Stimulated activated CD4-positive, alpha-beta T cell treated with anti-CD3 and anti-CD28 coated beads, Interleukin-12 subunit alpha, Interleukin-12 subunit beta, amount 100 ng/mL, for 24 hours (primary cell): ENCODE measurements at regions not wholly inside any gene's neighbourhood (a gene's known extent, or its start where the extent isn't known, plus 50 kb on each side); places are given as distances from the start of the nearest gene placed in this dataset.
A peak's percentile ranks its signal among the peaks of the same experiment; 100 is the strongest.

Experiments
- DNase-seq, 2 experiments: peaks; one replicate each; pipeline ENCODE4 v3.0.0-alpha.2; 2020; ENCODE audit warnings: low read depth in 2 of 2

GRCh38 chr14:26928019-26928418 lies 330.2 kb upstream of the NOVA1 start:
- DNase-seq: no peak

DNA sequence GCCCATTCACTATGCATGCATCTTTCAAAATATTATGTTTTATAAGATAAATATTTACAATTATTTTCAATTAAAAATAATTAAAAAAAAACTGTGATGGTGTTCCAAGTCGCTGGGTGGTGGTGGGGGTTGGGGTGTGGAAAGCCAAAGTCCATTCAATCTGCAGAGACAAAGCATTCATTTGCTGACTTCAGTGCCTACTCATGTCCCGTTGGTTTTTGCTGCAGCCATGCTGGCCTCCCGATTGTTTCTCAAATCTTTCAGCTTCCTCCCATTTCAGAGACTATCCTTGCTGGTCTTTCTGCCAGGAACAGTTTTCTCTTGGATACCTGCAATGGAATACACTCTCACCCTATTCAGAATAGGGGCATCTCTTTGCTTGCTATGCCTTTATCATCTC lies 331.5 kb upstream of the NOVA1 start:
- DNase-seq: no peak

DNA sequence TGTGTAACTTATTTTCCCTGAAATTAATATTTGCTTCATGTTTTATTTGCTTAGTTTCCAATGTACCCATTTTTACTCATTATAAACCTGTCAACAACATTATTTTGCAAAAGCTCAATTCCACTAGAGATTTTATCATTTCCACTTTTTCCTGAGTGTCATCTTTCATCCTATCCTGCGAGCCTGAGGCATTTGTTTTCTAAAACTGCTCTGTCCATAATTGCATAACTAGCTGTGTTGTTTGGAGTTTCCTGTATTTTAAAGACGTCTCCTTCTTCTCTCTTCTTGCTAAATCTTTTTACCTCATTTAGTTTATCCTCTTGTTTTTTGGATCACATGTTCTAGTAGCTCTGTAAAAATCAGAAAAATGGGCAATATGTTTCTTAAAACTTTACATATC lies 332.7 kb upstream of the NOVA1 start:
- DNase-seq: no peak

GRCh38 chr14:26932606-26933005 lies 334.8 kb upstream of the NOVA1 start:
- no peak for DNase-seq

DNA sequence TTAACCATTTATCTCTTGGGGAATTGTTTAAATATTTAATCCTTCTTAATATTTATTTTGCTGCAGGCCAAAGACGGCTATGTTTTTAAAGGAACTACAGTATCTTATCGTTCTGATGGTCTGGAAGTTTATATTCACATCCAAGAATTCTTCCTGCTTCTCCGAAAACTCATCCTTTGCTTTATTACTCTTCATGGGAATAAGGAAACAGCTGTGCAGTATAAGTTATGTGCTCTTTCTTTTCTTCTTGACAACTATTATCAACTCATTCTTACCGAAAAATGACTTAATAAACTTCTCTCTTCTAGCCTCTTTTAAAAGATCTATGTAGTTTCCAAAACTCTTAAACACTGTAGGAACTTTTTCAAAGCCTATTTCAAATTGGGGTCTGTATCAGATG lies 335.6 kb upstream of the NOVA1 start:
- DNase-seq: no peak

- no peak for DNase-seq
Observed at GRCh38 chr14:26934151-26934550, 336.3 kb upstream of the NOVA1 start.

DNA sequence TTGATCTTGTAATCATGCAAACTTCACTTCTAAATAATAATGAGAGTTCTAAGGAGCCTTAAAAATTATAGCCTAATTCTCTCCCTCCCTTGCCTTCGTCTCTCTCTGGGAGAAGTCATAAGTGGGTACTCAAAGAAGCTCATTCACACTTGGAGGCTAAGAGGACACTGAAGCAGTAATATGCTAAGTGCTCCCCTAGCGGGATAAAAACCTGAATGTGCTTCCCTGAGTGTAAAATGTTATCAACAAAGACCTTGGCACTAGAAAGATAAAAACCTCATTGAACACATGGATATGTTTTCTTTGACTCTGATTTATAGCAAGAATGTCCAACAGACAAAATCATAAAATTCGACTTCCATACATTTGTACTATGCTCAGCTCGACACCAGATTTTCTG lies 337.9 kb upstream of the NOVA1 start:
- DNase-seq: no peak

- no peak for DNase-seq
Observed at GRCh38 chr14:26938054-26938453, 340.2 kb upstream of the NOVA1 start.

GRCh38 chr14:26939755-26940154 lies 341.9 kb upstream of the NOVA1 start:
- no peak for DNase-seq

DNA sequence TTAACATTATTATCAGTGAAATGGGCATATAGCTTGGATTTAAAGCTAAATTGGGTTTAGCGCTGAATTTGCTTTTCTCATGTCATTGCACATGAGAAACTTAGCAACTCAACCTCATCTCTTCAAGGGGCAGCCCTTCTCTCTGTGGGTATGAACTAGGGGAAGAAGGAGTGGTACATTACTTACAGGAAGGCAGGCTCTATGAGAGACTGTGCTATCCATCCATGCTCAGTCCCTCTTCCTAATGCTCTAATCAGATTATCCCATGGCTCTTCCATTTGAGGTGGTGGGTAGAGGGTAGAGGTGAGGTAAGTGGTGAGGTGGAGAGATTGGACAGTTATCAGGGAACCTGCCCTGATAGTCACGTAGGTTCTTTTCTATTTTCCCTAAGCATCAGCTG lies 343.7 kb upstream of the NOVA1 start:
- no peak for DNase-seq

GRCh38 chr14:26947265-26947664 lies 349.4 kb upstream of the NOVA1 start:
- DNase-seq: no peak

- no peak for DNase-seq
Observed at GRCh38 chr14:26959437-26959836, 361.6 kb upstream of the NOVA1 start.

GRCh38 chr14:26959972-26960660 lies 362.3 kb upstream of the NOVA1 start:
- no peak for DNase-seq

DNA sequence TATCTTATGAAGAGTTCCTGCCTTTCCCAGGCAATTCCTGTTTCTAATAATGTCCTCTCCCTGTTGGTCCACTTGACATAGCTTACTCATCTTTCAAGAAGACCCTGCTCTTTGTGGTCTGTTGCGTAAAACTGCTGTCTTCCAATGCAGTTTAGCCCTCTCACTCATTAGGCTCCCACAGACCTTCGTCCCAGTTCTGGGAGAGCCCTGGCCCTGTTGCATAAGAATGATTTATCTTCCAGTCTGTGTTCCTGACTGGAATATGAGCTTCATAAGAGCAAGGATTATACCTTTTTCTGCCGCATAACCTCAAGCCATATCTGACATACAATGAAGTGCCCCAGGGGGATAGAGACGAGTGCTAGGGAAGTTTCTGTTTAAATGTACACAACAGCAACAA lies 365.9 kb upstream of the NOVA1 start:
- no peak for DNase-seq

DNA sequence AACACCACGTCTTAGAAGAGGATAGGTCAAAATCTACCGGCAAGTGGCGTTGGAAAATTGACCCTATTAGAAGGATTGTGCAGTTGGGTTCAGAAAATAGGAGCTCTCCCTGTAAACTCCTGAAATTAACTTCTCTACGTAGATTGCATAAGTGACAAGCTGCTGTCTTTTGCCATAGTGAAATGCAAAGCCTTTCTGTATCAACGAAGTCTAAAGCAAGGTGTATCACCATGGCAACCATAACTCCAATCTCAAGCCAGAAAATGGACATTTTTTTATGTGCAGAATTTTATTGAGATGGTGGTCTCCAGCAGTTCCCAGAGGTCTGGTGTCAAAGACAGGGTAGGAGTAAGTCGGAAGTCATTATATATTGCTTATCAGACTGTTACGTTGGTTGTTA lies 367.7 kb upstream of the NOVA1 start:
- no peak for DNase-seq

DNA sequence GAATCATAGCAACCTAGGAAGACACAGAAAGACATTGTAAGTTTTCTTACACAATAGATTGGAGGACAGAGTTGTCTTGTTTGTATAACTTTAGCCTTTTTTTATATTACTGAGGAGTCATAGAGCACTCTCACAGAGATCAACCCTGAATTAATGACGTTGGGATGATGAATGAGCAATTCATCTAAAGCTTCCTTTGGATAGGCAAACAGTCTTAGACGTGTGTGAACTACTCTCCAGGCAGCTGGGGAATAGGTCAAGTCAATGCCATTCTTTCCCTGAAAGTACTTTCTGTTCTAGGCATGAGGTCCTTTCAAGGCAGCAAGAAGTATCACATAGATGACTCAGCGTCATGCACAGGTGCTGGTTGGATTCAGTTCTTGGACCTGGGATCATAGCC lies 369.1 kb upstream of the NOVA1 start:
- DNase-seq: no peak

DNA sequence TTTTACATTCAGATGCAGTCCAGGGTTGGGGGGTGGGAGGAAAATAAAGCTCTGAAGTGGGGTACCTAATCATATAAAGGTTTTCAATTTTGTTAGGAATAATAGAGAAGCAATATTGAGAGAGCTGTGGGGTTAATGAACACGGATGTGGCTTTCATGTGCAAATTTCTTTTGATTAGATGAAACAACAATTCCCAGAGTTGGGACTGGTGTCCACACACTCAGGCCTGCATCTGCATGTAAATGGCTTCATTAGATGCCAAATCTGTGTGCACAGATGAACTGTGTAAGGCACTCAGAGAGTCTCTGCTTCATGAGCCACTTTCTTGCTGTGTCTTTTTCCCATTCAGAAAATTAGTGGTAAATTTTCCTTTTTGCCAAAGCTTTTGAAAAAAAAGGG lies 377.1 kb upstream of the NOVA1 start:
- no peak for DNase-seq

- no peak for DNase-seq
Observed at GRCh38 chr14:26982071-26982470, 384.2 kb upstream of the NOVA1 start.

DNA sequence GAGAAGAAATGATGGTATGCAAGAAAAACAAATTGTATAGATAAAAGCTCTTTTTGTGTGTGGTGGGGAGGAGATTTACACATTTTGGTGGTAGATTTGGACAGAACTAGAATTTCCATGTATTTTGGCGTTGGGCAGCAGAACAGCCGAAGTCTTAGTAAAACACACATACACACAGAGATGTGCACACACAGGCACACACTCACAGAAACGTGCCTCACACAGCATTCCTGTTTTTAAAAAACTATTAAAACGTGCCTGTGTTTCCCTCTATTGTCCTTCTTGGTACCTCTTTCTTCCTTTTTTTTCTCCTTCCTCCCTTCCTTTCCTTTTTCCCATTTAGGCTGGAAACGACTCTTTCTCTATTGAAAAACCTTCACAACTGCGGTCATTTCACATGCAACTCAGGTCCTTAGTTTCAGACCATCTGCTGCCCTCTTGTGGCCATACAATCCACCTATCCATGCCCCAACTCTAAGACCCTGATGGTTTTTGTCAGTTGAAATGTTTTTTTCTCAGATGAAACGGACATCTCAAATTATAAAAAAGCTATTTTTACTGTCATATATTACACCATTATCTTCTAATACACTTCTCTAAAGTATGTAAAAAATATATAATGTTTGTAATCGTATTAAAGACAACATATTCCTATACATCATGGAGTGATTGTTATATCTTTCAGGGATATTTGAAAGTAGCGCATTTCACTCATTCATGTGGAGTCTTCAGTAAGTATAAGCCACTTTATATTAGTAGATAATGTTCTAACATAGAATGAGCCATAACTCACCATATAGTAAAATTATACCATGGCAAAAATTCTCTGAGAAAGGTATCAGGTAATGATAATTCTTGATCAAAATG lies 386.7 kb upstream of the NOVA1 start:
- peak in 1 of 2 experiments; percentile 3 for DNase-seq

GRCh38 chr14:26987744-26988363 lies 390.0 kb upstream of the NOVA1 start:
- DNase-seq: no peak

- no peak for DNase-seq
Observed at GRCh38 chr14:26990946-26991345, 393.1 kb upstream of the NOVA1 start.

DNA sequence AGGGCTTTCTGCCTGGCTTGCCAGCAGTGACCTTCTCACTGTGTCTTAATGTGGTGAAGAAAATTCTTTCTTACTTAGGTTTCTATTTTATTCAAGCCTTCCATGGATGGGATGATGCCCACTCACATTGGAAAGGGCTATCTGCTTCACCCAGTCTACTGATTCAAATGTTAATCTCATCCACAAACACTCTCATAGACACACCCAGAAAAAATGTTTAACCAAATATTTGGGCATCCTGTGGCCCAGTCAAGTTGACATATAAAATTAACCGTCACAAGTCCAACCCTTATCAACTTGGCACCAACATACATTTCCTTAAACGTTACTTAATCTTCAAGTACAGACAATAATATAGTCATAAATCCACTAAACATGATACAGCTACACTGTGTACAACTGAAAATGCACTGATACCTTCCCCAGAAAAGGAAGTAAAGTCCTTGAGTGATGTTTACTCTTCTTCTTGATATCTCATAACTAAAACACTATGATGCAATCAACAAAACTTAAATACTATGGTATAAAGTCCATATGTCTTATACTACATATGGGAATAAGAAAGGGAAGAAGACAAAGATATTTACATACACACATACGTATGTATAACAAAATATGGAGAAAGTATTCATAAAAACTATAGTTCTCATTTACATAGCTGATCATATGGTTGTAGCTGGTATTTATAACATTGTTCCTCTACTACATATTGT lies 394.7 kb upstream of the NOVA1 start:
- DNase-seq: no peak
